Amygdala (tissue), 56 donors: ENCODE measurements at regions not wholly inside any gene's neighbourhood (a gene's known extent, or its start where the extent isn't known, plus 50 kb on each side); places are given as distances from the start of the nearest gene placed in this dataset.

ENCODE experiments used
- DNase-seq, 56 donors: peaks; one replicate each; lab custom pipeline; 2025; lab: John Stamatoyannopoulos, UW

DNA sequence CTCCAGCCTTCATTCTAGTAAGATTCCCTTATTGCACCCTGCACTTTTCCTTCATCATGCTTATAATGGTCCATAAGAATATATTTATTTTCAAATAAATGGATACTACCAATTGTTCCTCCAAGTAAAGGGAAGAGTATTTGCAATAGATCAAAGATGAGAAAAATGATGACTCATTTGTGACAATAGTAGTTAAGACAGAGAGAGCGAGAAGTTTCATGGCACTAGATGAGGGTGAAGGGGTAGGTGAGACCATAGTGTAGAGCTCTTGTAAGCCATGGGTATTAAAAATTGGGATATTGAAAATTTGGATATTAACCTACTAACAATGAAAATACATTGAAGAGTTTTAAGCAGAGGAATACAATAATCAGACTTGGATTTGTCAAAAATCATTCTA, 404.6 kb downstream of the EFNA5 start:
- DNase-seq = no peak

GRCh38 chr5:107265193-107265592, 405.5 kb downstream of the EFNA5 start:
- no peak for DNase-seq

GRCh38 chr5:107263387-107264018, 407.2 kb downstream of the EFNA5 start:
- no peak for DNase-seq

- DNase-seq = no peak
Measured at GRCh38 chr5:107257885-107258520, 412.7 kb downstream of the EFNA5 start.

- DNase-seq = no peak
Measured at GRCh38 chr5:107254902-107255234, 415.9 kb downstream of the EFNA5 start.

GRCh38 chr5:107254214-107254901, 416.4 kb downstream of the EFNA5 start:
- DNase-seq = no peak

DNA sequence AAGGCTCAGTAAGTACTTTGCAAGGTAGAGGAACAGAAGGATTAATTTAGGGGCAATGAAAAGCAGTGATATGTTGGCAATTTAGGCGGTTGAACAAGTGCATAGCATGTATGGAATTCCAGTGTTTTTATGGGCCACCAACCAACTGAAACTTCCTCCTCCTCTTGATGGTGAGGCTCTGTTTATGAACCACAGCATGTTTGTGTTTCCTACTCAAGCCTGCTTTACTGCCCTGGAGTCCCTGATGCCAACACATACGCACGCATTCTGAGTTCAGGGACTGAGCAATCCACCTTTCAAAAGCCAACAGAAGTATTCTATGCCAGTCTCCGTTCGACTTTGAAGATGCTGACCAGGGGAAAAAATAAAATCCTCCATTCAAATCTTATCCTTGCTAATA, 417.5 kb downstream of the EFNA5 start:
- DNase-seq = no peak

GRCh38 chr5:107251151-107251550, 419.6 kb downstream of the EFNA5 start:
- no peak for DNase-seq

- DNase-seq = peak in 21 of 56 donors; percentile 0 to 54 (median 4)
Measured at GRCh38 chr5:107248066-107248695, 422.6 kb downstream of the EFNA5 start.

DNA sequence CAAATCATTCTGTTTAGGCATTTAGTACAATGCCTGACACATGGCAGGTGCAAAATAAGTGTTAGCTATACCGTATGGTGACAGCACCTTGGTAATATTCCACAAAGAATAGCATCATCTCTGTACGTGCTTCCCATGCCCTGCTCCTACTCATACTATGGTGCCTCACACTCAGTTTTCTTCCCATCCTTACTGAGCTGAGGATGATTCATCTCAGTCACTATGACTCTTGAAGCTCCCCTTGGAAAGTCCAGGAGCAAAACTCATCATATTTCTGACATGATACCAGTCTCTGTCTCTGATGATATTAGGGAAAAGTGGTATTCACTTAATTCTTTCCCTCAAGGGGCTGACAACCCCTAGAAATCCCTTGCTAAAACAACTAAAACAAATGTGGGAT, 423.3 kb downstream of the EFNA5 start:
- no peak for DNase-seq

DNA sequence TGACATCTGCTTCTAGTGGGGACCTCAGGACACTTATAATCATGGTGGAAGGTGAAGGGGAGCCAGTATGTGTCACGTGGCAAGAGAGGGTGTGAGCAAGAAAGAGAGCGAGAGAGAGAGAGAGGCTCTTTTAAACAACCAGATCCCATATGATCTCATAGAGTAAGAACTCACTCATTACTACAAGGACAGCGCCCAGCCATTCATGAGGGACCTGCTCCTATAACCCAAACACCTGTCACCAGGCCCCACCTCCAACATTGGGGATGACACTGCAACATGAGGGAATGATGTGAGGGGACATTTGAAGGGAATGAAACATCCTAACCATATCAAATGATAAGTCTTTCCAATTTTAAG, 427.5 kb downstream of the EFNA5 start:
- DNase-seq = no peak

DNA sequence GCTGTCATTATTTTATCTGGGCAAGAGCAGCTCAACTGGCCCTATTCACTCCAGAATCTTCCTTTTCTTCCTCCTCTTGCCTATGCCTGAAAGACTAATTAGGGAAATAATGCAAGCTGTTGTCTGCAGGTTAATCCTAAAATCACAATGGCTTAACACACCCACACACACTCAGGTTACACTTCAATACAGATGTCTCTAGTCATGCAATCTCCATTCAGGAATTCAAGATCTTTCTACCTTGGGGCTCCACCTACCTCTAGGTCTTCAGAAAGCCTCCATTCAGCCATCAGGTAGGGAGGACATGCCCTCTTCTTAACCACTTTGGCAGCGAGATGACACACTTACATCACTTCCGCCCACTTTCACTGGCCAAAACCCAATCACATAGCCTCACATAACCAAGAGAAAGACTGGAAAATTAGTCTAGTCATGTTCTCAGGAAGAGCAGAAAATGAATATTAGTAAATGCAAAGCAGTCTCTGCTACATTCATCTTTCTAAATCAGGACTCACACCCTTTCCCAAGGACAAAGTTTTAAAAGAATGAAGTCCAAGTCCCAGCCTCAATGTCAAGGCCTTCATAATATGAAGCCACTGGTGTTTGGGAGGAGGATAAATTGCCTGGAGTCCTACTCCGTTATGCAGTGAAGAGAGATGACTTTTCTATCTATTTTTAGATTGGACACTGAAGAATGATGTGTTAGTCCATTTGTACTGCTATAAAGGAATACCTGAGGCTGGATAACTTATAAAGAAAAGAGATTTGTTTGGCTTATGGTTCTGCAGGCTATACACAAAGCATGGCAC, 428.1 kb downstream of the EFNA5 start:
- no peak for DNase-seq

GRCh38 chr5:107241841-107242240, 428.9 kb downstream of the EFNA5 start:
- no peak for DNase-seq

DNA sequence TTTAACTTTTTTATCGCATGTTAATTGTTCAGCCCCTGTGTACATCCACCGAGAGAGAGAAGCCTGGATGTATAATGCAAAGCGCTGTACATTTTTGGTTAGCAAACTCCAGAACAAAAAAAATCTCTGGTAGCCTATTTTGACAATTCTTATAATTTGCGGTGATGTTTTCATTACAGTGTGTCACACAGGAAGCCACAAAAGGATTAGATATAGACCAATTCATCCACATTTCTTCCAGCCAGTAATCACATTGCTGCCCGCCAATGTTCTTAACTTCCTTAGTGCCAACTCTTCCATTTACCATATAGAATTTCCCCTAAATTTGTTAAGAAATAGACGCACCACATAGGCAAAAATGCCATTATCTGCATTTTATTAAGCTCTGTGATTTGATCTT, 435.6 kb downstream of the EFNA5 start:
- DNase-seq = no peak

GRCh38 chr5:107232788-107233187, 437.9 kb downstream of the EFNA5 start:
- no peak for DNase-seq

- no peak for DNase-seq
Measured at GRCh38 chr5:107232293-107232692, 438.4 kb downstream of the EFNA5 start.

DNA sequence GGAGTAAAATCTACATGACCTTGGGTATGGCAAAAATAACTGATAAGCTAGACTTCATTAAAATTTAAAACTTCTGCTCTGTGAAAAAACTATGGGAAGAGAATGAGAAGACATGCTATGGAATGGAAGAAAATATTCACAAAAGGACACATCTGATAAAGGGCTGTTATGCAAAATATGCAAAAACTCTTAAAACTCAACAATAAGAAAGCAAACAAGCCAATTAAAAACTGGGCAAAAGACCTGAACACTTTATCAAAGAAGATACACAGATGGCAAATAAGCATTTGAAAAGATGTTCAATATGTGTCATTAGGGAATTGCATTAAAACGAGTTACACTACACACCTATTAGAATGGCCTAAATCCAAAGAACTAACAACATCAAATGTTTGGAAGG, 439.5 kb downstream of the EFNA5 start:
- DNase-seq = no peak

DNA sequence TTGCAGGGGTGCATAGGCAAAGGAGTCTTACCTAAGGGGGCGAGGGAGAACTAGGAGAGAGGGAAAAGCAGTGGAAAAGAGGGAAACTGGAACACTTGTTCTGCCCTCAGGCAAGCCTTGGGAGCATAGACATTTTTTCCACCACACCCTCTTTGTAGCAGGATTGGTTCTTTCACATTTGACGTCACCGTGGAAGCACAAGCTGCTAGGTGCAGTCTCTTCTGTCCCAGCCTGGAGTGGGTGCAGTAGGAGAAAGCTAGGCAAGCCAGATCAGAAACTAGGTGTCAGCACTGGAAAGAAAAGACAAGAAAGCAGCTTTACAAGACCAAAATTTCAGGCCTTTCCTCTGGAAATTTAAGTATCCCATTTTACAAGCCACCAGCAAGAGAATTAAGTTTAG, 440.4 kb downstream of the EFNA5 start:
- no peak for DNase-seq

GRCh38 chr5:107228226-107228625, 442.5 kb downstream of the EFNA5 start:
- no peak for DNase-seq

GRCh38 chr5:107224272-107224671, 446.5 kb downstream of the EFNA5 start:
- no peak for DNase-seq

- no peak for DNase-seq
Measured at GRCh38 chr5:107223066-107223465, 447.7 kb downstream of the EFNA5 start.
